Peyer's patch (tissue), 4 donors: ENCODE measurements at regions not wholly inside any gene's neighbourhood (a gene's known extent, or its start where the extent isn't known, plus 50 kb on each side); places are given as distances from the start of the nearest gene placed in this dataset.

Experiments used
- POLR2A ChIP-seq, 2 donors: fragments of 450-650 bp; IDR thresholded peaks; one replicate each; pipeline ENCODE4 v1.5.1; 2017; ENCODE audit warnings: antibody characterized with exemption in 2 of 2, mild to moderate bottlenecking in 2 of 2, moderate library complexity in 2 of 2
- TF ChIP-seq, protein P1 (sequence below), 6 experiments: fragments of 450-650 bp in 4 of 6; fragments of 200-600 bp in 2 of 6; sonication (generic) in 1 of 6; IDR thresholded peaks; one replicate each; pipeline ENCODE4 v1.5.1; 2017 to 2019; ENCODE audit warnings: antibody characterized with exemption in 6 of 6, mild to moderate bottlenecking in 3 of 6, moderate library complexity in 1 of 6

DNA sequence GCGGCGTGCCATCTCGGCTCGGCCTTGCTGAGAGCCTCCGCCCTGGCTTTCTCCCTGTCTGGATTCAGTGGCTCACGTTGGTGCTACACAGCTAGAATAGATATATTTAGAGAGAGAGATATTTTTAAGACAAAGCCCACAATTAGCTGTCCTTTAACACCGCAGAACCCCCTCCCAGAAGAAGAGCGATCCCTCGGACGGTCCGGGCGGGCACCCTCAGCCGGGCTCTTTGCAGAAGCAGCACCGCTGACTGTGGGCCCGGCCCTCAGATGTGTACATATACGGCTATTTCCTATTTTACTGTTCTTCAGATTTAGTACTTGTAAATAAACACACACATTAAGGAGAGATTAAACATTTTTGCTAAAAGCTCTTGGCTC lies 54.1 kb downstream of the PLXNA1 start:
- TF ChIP-seq, protein P1, sequence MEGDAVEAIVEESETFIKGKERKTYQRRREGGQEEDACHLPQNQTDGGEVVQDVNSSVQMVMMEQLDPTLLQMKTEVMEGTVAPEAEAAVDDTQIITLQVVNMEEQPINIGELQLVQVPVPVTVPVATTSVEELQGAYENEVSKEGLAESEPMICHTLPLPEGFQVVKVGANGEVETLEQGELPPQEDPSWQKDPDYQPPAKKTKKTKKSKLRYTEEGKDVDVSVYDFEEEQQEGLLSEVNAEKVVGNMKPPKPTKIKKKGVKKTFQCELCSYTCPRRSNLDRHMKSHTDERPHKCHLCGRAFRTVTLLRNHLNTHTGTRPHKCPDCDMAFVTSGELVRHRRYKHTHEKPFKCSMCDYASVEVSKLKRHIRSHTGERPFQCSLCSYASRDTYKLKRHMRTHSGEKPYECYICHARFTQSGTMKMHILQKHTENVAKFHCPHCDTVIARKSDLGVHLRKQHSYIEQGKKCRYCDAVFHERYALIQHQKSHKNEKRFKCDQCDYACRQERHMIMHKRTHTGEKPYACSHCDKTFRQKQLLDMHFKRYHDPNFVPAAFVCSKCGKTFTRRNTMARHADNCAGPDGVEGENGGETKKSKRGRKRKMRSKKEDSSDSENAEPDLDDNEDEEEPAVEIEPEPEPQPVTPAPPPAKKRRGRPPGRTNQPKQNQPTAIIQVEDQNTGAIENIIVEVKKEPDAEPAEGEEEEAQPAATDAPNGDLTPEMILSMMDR (IDR thresholded peaks at IDR 0.05): no peak
- TF ChIP-seq POLR2A (IDR thresholded peaks at IDR 0.05): no peak
